Spleen (tissue), 11 donors: ENCODE measurements at regions not wholly inside any gene's neighbourhood (a gene's known extent, or its start where the extent isn't known, plus 50 kb on each side); places are given as distances from the start of the nearest gene placed in this dataset.

Experiments used
- DNase-seq: peaks from one replicate; pipeline ENCODE4 v3.0.0-alpha.2; 2020
- H3K27ac ChIP-seq, 8 donors: fragments of 200-600 bp; sonication (generic) in 7 of 8; 1 replicate in 4 of 8; 2 replicates in 4 of 8; pipeline versions ENCODE4 v1.5.0 to v1.8.0; 2016 to 2021; ENCODE audit warnings: inconsistent platforms in 4 of 8, mild to moderate bottlenecking in 4 of 8, moderate library complexity in 1 of 8
- H3K27me3 ChIP-seq, 7 donors: fragments of 200-600 bp; sonication (generic) in 6 of 7; replicated peaks in 1 of 7; 1 replicate in 4 of 7; 2 replicates in 3 of 7; pipeline versions ENCODE4 v1.5.0 to v1.8.0; 2016 to 2021; ENCODE audit warnings: inconsistent platforms in 3 of 7, mild to moderate bottlenecking in 1 of 7
- H3K36me3 ChIP-seq, 6 donors: fragments of 200-600 bp; sonication (generic) in 5 of 6; 1 replicate in 4 of 6; 2 replicates in 2 of 6; pipeline versions ENCODE4 v1.5.0 to v1.8.0; 2016 to 2021; ENCODE audit warnings: inconsistent platforms in 2 of 6
- H3K4me1 ChIP-seq, 6 donors: fragments of 200-600 bp; sonication (generic) in 5 of 6; 1 replicate in 3 of 6; 2 replicates in 3 of 6; pipeline versions ENCODE4 v1.5.0 to v1.8.0; 2016 to 2021; ENCODE audit warnings: inconsistent platforms in 3 of 6
- H3K4me3 ChIP-seq, 8 donors: fragments of 200-600 bp; sonication (generic) in 7 of 8; 1 replicate in 4 of 8; 2 replicates in 4 of 8; pipeline versions ENCODE4 v1.5.0 to v1.8.0; 2016 to 2021; ENCODE audit warnings: inconsistent platforms in 4 of 8, mild to moderate bottlenecking in 4 of 8, moderate library complexity in 2 of 8
- H3K9me3 ChIP-seq, 8 donors: fragments of 200-600 bp; sonication (generic) in 7 of 8; 1 replicate in 4 of 8; 2 replicates in 4 of 8; pipeline versions ENCODE4 v1.5.0 to v1.8.0; 2016 to 2021; ENCODE audit warnings: inconsistent platforms in 4 of 8
- CTCF ChIP-seq, 11 experiments: fragments of 200-600 bp in 7 of 11; fragments of 450-650 bp in 4 of 11; sonication (generic) in 4 of 11; IDR thresholded peaks in 8 of 11; conservative IDR thresholded peaks in 3 of 11; 1 replicate in 7 of 11; 2 replicates in 4 of 11; pipeline versions ENCODE4 v1.4.0 to v1.8.0; 2016 to 2021; ENCODE audit warnings: antibody characterized with exemption in 11 of 11, inconsistent platforms in 4 of 11, mild to moderate bottlenecking in 1 of 11
- POLR2A ChIP-seq, 3 donors: fragments of 450-650 bp; IDR thresholded peaks; one replicate each; pipeline ENCODE4 v1.5.1; 2017; ENCODE audit warnings: antibody characterized with exemption in 3 of 3, mild to moderate bottlenecking in 1 of 3
- POLR2AphosphoS5 ChIP-seq, 3 donors: sonication (generic); formaldehyde crosslinking; IDR thresholded peaks; one replicate each; pipeline ENCODE4 v1.5.1; 2017; ENCODE audit warnings: antibody characterized with exemption in 3 of 3
- WGBS, 5 donors: extraction: QIAGEN DNeasy Blood & Tissue Kit in 3 of 5; methylation state at CpG; one replicate each; pipeline versions ENCODE4 v1.1.5 to v1.1.7; 2013 to 2018; 5-methylcytosine and 5-hydroxymethylcytosine counted together
- intact Hi-C: fragments of 100-400 bp; cut with DNase I; formaldehyde crosslinking; loops from one replicate; pipeline ENCODE4 v1.15.0; 2023; ENCODE audit warnings: low total_unique reads
- donor health status: healthy with polysubstance abuse.
- donor health status: DM: no; HTN: no; CAD: no; lungs with moderate emphysema.
- donor health status: DM: no; HTN: no; CAD: no.
- donor health status: Bipolar disorder and iron deficiency.
- donor health status: healthy.
- donor health status: DM: no; HTN: no; CAD: no.
- donor health status: DM: yes; HTN: yes; CAD: no.

DNA sequence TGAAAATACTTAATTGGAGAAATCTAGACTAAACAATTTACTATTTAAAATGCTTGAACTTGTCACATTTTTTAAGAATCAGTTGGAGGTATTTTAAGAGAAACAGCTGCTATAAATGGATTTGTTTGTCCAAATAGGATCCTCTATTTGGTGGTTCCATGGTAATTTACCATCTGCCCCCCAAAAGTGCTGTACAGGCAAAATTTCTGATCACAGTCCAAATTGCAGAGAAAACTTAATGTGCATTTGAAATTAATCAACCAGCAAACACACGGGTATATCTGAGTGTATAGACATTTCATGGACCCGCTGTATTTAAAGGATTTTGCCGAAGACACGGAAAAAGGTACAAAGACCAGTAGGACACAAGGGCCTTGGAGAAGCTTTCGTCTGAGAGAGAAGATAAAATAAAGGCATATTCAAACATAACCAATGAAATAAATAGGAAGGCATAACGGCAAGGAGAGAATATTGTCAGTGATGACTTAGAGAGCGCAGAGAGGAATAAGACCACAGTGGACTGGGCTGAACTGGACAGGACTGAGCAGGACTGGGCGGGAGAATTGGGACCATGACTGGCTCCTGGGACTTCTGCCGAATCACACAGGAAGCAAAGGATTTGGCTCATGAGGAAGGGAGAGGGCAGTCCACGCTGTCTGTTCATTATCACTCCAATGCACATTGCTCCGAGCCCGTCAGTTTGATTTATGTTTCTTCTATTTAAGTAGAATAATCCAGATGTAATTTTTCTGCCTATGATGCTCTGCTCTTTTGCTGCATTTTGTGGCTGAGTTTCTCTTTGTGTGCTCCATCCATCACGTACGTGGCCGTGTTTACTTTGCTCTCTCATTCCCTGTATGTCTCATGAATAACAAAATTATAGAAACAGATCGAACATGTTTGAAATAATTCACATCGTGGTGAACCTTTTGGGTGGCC lies 112.8 kb downstream of the PRLHR start:
- 60 to 68% (median 67%) methylated on average over 17 of the region's 17 CpGs for WGBS, 5 donors

GRCh38 chr10:118481871-118482270 lies 113.6 kb downstream of the PRLHR start:
- DNase-seq = no peak
- TF ChIP-seq POLR2AphosphoS5 (IDR thresholded peaks at IDR 0.05) (no peak), POLR2A (IDR thresholded peaks at IDR 0.05) (no peak), CTCF (IDR thresholded peaks at IDR 0.05 in 8 of 11, conservative IDR thresholded peaks at IDR 0.05 in 3 of 11) (no peak)
- intact Hi-C loops = no loop called here
- Histone ChIP-seq H3K4me1 (no peaks in the 10 kb centered on the region), H3K4me3 (no peak overlapping the region), H3K27ac (no peak overlapping the region), H3K36me3 (no peaks in the 10 kb centered on the region), H3K9me3 (no peaks in the 10 kb centered on the region), H3K27me3 (peaks cover 0 to 12% (median 0%) of the 10 kb centered on the region in 7 donors)
- WGBS, 5 donors = 88 to 93% (median 90%) methylated on average over 6 of the region's 6 CpGs

More for the DNA sequence above, 112.8 kb downstream of the PRLHR start:
- H3K27ac ChIP-seq = no peak overlapping the region
- intact Hi-C loops = no loop called here
- H3K4me1 ChIP-seq = no peaks in the 10 kb centered on the region
- no peak for TF ChIP-seq POLR2AphosphoS5 (IDR thresholded peaks at IDR 0.05)
- no peak for TF ChIP-seq CTCF (IDR thresholded peaks at IDR 0.05 in 8 of 11, conservative IDR thresholded peaks at IDR 0.05 in 3 of 11)
- no peak for TF ChIP-seq POLR2A (IDR thresholded peaks at IDR 0.05)
- no peaks in the 10 kb centered on the region for H3K9me3 ChIP-seq
- no peak for DNase-seq
- no peak overlapping the region for H3K4me3 ChIP-seq
- H3K27me3 ChIP-seq = peaks cover 0 to 12% (median 0%) of the 10 kb centered on the region in 7 donors
- H3K36me3 ChIP-seq = no peaks in the 10 kb centered on the region

GRCh38 chr10:118475214-118475613 lies 120.2 kb downstream of the PRLHR start:
- no peak for TF ChIP-seq POLR2A (IDR thresholded peaks at IDR 0.05)
- no peak for TF ChIP-seq CTCF (IDR thresholded peaks at IDR 0.05 in 8 of 11, conservative IDR thresholded peaks at IDR 0.05 in 3 of 11)
- no peak for TF ChIP-seq POLR2AphosphoS5 (IDR thresholded peaks at IDR 0.05)
- H3K27ac ChIP-seq = no peak overlapping the region
- no peaks in the 10 kb centered on the region for H3K36me3 ChIP-seq
- no peak overlapping the region for H3K4me3 ChIP-seq
- H3K27me3 ChIP-seq = peaks cover 0 to 31% (median 0%) of the 10 kb centered on the region in 7 donors
- H3K4me1 ChIP-seq = no peaks in the 10 kb centered on the region
- WGBS, 5 donors = 74 to 82% (median 78%) methylated on average over 6 of the region's 6 CpGs
- intact Hi-C loops = no loop called here
- DNase-seq = no peak
- H3K9me3 ChIP-seq = peaks cover 0 to 8% (median 5%) of the 10 kb centered on the region in 8 donors

- Histone ChIP-seq H3K36me3 (no peaks in the 10 kb centered on the region), H3K4me1 (no peaks in the 10 kb centered on the region), H3K4me3 (no peak overlapping the region), H3K9me3 (peaks cover 0 to 8% (median 5%) of the 10 kb centered on the region in 8 donors), H3K27me3 (peaks cover 0 to 35% (median 0%) of the 10 kb centered on the region in 7 donors), H3K27ac (no peak overlapping the region)
- intact Hi-C loops = no loop called here
- DNase-seq = no peak
- TF ChIP-seq POLR2A (IDR thresholded peaks at IDR 0.05) (no peak), CTCF (IDR thresholded peaks at IDR 0.05 in 8 of 11, conservative IDR thresholded peaks at IDR 0.05 in 3 of 11) (no peak), POLR2AphosphoS5 (IDR thresholded peaks at IDR 0.05) (no peak)
- 88 to 93% (median 91%) methylated on average over 6 of the region's 6 CpGs for WGBS, 5 donors
These were observed 121.3 kb downstream of the PRLHR start for GRCh38 chr10:118474111-118474510.
